Lung (tissue), 11 donors: ENCODE measurements at regions not wholly inside any gene's neighbourhood (a gene's known extent, or its start where the extent isn't known, plus 50 kb on each side); places are given as distances from the start of the nearest gene placed in this dataset.

Experiments used
- ATAC-seq: fragments of 200-7000 bp; cut with Tn5 transposase; one replicate; pipeline ENCODE4 v1.9.1; 2020; ENCODE audit warnings: moderate number of reproducible peaks; ENCODE audit not compliant: insufficient read depth, low FRiP score
- DNase-seq, 3 donors: peaks; one replicate each; pipeline ENCODE4 v3.0.0-alpha.2; 2013 to 2017
- H3K27ac ChIP-seq, 2 donors: one replicate each; pipeline ENCODE4 v1.5.1; 2013; ENCODE audit warnings: mild to moderate bottlenecking in 2 of 2, moderate library complexity in 2 of 2, control low read depth in 1 of 2, inconsistent platforms in 1 of 2, low read depth in 1 of 2, low read length in 1 of 2
- H3K27me3 ChIP-seq, 3 donors: one replicate each; pipeline ENCODE4 v1.5.1; 2013; ENCODE audit warnings: low read length in 2 of 3; ENCODE audit not compliant: control insufficient read depth in 3 of 3, insufficient read depth in 3 of 3
- H3K36me3 ChIP-seq, 4 donors: one replicate each; pipeline ENCODE4 v1.5.1; 2013; ENCODE audit warnings: low read length in 4 of 4, mild to moderate bottlenecking in 1 of 4, moderate library complexity in 1 of 4; ENCODE audit not compliant: control insufficient read depth in 4 of 4, insufficient read depth in 4 of 4
- H3K4me1 ChIP-seq, 5 donors: one replicate each; pipeline ENCODE4 v1.5.1; 2013; ENCODE audit warnings: low read length in 5 of 5, mild to moderate bottlenecking in 2 of 5, moderate library complexity in 1 of 5; ENCODE audit not compliant: control insufficient read depth in 5 of 5, insufficient read depth in 5 of 5
- H3K4me3 ChIP-seq: one replicate; pipeline ENCODE4 v1.5.1; 2013; ENCODE audit warnings: mild to moderate bottlenecking, control low read depth, moderate library complexity
- H3K9ac ChIP-seq, 2 donors: one replicate each; pipeline ENCODE4 v1.5.1; 2013; ENCODE audit warnings: low read length in 2 of 2, control low read depth in 1 of 2; ENCODE audit not compliant: insufficient read depth in 1 of 2
- H3K9me3 ChIP-seq, 4 donors: one replicate each; pipeline ENCODE4 v1.5.1; 2013; ENCODE audit warnings: low read length in 3 of 4, mild to moderate bottlenecking in 1 of 4, moderate library complexity in 1 of 4; ENCODE audit not compliant: control insufficient read depth in 4 of 4, insufficient read depth in 3 of 4
- WGBS, 2 donors: extraction: QIAGEN DNeasy Blood & Tissue Kit; methylation state at CpG; one replicate each; pipeline ENCODE4 v1.1.7; 2013; 5-methylcytosine and 5-hydroxymethylcytosine counted together
- TF ChIP-seq, protein P1 (sequence below): IDR thresholded peaks from 2 replicates; pipeline ENCODE4 v1.5.1; 2012; ENCODE audit warnings: mild to moderate bottlenecking; ENCODE audit errors: control extremely low read depth, extremely low read depth
- donor health status: control.
- donor health status: control.
- donor health status: Bipolar disorder and iron deficiency.
- donor health status: healthy.
- donor health status: DM: yes; HTN: yes; CAD: no.

DNA sequence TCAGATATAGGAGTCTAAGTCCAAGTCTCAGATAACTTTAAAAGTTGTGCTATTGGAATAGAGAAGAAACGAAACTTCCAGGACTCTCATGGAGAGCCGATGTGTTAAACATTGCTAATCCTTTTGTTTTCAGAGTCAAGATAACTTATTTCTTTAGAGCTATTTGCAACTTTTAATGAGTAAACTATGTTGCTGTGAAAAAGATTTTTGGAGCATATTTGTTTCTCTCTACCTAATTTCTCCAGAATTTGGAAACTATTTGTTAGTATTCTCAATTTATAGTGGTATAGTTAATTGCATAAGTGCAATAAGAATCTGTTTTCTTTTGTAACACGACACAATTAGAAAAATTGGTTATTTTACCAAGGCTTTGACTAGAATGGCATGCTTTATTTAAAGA is 588.9 kb downstream of the NTRK3 start:
- no peaks in the 10 kb centered on the region for H3K36me3 ChIP-seq
- DNase-seq (no peak), ATAC-seq (no peak)
- H3K9ac ChIP-seq, result no peak overlapping the region
- TF ChIP-seq, protein P1, sequence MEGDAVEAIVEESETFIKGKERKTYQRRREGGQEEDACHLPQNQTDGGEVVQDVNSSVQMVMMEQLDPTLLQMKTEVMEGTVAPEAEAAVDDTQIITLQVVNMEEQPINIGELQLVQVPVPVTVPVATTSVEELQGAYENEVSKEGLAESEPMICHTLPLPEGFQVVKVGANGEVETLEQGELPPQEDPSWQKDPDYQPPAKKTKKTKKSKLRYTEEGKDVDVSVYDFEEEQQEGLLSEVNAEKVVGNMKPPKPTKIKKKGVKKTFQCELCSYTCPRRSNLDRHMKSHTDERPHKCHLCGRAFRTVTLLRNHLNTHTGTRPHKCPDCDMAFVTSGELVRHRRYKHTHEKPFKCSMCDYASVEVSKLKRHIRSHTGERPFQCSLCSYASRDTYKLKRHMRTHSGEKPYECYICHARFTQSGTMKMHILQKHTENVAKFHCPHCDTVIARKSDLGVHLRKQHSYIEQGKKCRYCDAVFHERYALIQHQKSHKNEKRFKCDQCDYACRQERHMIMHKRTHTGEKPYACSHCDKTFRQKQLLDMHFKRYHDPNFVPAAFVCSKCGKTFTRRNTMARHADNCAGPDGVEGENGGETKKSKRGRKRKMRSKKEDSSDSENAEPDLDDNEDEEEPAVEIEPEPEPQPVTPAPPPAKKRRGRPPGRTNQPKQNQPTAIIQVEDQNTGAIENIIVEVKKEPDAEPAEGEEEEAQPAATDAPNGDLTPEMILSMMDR, result no peak
- H3K27me3 ChIP-seq, result no peaks in the 10 kb centered on the region
- 89 to 91% methylated on average over 3 of the region's 3 CpGs for WGBS, 2 donors
- H3K4me3 ChIP-seq, result no peak overlapping the region
- peaks cover 0 to 5% (median 1%) of the 10 kb centered on the region in 4 donors for H3K9me3 ChIP-seq
- no peak overlapping the region for H3K27ac ChIP-seq
- H3K4me1 ChIP-seq, result no peaks in the 10 kb centered on the region

DNA sequence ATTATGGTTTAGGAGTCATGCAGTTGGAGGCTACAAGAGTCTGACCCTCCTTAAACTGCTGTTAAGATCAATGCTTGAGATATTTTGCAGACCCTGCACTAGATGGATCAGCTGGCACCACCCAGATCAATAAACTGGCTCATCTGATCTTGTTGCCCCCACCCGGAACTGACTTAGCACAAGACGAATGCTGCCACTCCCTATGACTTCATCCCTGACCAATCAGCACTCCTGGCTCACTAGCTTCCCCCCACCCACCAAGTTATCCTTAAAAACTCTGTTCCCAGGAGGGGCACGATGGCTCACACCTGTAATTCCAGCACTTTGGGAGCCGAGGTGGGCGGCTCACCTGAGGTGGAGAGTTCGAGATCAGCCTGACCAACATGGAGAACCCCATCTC is 594.0 kb downstream of the NTRK3 start:
- ATAC-seq (no peak), DNase-seq (no peak)
- H3K36me3 ChIP-seq, result no peaks in the 10 kb centered on the region
- 90 to 92% methylated on average over 6 of the region's 6 CpGs for WGBS, 2 donors
- no peak overlapping the region for H3K27ac ChIP-seq
- H3K27me3 ChIP-seq, result no peaks in the 10 kb centered on the region
- H3K4me1 ChIP-seq, result peaks cover 0 to 7% (median 0%) of the 10 kb centered on the region in 5 donors
- peaks cover 0 to 3% (median 0%) of the 10 kb centered on the region in 4 donors for H3K9me3 ChIP-seq
- no peak overlapping the region for H3K4me3 ChIP-seq
- TF ChIP-seq, protein P1, result no peak
- no peak overlapping the region for H3K9ac ChIP-seq

DNA sequence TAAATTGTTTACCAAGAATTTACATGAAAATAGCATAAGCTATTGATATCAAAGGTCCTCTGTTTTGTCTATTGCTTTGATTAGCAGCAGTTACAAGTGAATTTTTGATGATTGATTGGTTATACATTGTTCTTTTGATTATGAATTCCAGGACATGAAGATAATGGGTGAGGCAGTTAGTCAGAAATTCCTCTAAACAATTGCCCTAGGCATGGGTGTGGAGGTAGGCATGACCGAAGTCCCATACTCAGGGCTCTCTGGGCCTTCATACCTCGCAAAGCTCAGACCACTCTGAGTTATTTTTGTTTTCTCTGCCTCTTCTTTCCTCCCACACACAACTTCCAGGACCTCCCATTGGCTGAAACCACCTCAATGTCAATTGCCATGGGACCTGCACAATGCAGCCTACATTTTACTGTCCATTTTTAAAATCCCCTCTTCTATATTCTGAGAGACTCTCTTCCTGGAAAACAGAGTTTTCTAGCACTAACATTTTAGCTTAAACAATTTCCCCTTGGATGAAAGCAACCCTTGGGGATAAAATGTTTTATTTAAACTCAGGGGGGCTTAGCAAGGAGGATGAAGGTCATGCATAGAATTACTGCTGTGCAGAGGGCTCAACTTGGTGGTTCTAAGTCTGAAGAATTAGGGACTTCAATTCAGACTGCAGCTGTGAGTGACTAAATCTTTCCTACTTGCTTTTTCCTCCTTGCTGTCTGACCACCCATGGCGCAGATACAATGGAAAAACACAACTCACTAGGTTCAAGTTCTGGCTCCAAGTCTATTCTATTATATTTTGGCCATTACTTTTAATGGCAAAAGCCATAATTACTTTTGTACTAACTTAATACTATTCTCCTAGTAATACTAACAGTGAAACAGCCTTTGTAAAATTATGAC is 594.8 kb downstream of the NTRK3 start:
- DNase-seq (no peak), ATAC-seq (no peak)
- no peak overlapping the region for H3K4me3 ChIP-seq
- H3K9me3 ChIP-seq, result no peaks in the 10 kb centered on the region
- H3K27ac ChIP-seq, result no peak overlapping the region
- TF ChIP-seq, protein P1, result no peak
- no peaks in the 10 kb centered on the region for H3K36me3 ChIP-seq
- 84 to 95% methylated on average over 3 of the region's 3 CpGs for WGBS, 2 donors
- H3K27me3 ChIP-seq, result no peaks in the 10 kb centered on the region
- H3K4me1 ChIP-seq, result peaks cover 0 to 7% (median 0%) of the 10 kb centered on the region in 5 donors
- no peak overlapping the region for H3K9ac ChIP-seq
